ENCODE measurements at regions not wholly inside any gene's neighbourhood (a gene's known extent, or its start where the extent isn't known, plus 50 kb on each side); places are given as distances from the start of the nearest gene placed in this dataset.
"Not testable (repeated sequence)": the region's sequence is repeated elsewhere in the genome, so short reads cannot be mapped to it uniquely, and the experiment has no call there.

GRCh38 chr2:51969347-51969746 lies 937.4 kb upstream of the NRXN1 start:
- H3K27ac ChIP-seq = no peak overlapping the region
- DNase-seq (ENCODE audit: low read depth, low spot score) = no peak

- no peak for DNase-seq (ENCODE audit: low read depth, low spot score)
- no peak overlapping the region for H3K27ac ChIP-seq
Observed at GRCh38 chr2:51960841-51961335, 929.0 kb upstream of the NRXN1 start.

- H3K27ac ChIP-seq = no peak overlapping the region
- no peak for DNase-seq (ENCODE audit: low read depth, low spot score)
Observed at GRCh38 chr2:51960281-51960680, 928.3 kb upstream of the NRXN1 start.

GRCh38 chr2:51959696-51960095 lies 927.8 kb upstream of the NRXN1 start:
- no peak overlapping the region for H3K27ac ChIP-seq
- DNase-seq (ENCODE audit: low read depth, low spot score) = no peak

GRCh38 chr2:51953931-51954330 lies 922.0 kb upstream of the NRXN1 start:
- DNase-seq (ENCODE audit: low read depth, low spot score) = no peak
- H3K27ac ChIP-seq = no peak overlapping the region

GRCh38 chr2:51921076-51921475 lies 889.1 kb upstream of the NRXN1 start:
- no peak overlapping the region for H3K27ac ChIP-seq
- no peak for DNase-seq (ENCODE audit: low read depth, low spot score)

GRCh38 chr2:51920509-51920908 lies 888.6 kb upstream of the NRXN1 start:
- no peak for DNase-seq (ENCODE audit: low read depth, low spot score)
- no peak overlapping the region for H3K27ac ChIP-seq

- DNase-seq (ENCODE audit: low read depth, low spot score) = no peak
- no peak overlapping the region for H3K27ac ChIP-seq
Observed at GRCh38 chr2:51919395-51919794, 887.5 kb upstream of the NRXN1 start.

- no peak overlapping the region for H3K27ac ChIP-seq
- DNase-seq (ENCODE audit: low read depth, low spot score) = no peak
Observed at GRCh38 chr2:51918113-51918512, 886.2 kb upstream of the NRXN1 start.

- no peak overlapping the region for H3K27ac ChIP-seq
- DNase-seq (ENCODE audit: low read depth, low spot score) = no peak
Observed at GRCh38 chr2:51903728-51904127, 871.8 kb upstream of the NRXN1 start.

GRCh38 chr2:51899643-51900042 lies 867.7 kb upstream of the NRXN1 start:
- no peak overlapping the region for H3K27ac ChIP-seq
- DNase-seq (ENCODE audit: low read depth, low spot score) = no peak

- not testable (repeated sequence) for DNase-seq (ENCODE audit: low read depth, low spot score); H3K27ac ChIP-seq
Observed at GRCh38 chr2:51894584-51894983, 862.7 kb upstream of the NRXN1 start.

GRCh38 chr2:51888120-51888519 lies 856.2 kb upstream of the NRXN1 start:
- no peak for DNase-seq (ENCODE audit: low read depth, low spot score)
- no peak overlapping the region for H3K27ac ChIP-seq

- no peak overlapping the region for H3K27ac ChIP-seq
- no peak for DNase-seq (ENCODE audit: low read depth, low spot score)
Observed at GRCh38 chr2:51881673-51882072, 849.7 kb upstream of the NRXN1 start.

GRCh38 chr2:51880153-51880552 lies 848.2 kb upstream of the NRXN1 start:
- H3K27ac ChIP-seq = no peak overlapping the region
- no peak for DNase-seq (ENCODE audit: low read depth, low spot score)

GRCh38 chr2:51866361-51866760 lies 834.4 kb upstream of the NRXN1 start:
- H3K27ac ChIP-seq = no peak overlapping the region
- DNase-seq (ENCODE audit: low read depth, low spot score) = no peak

GRCh38 chr2:51859260-51859659 lies 827.3 kb upstream of the NRXN1 start:
- H3K27ac ChIP-seq = no peak overlapping the region
- no peak for DNase-seq (ENCODE audit: low read depth, low spot score)

GRCh38 chr2:51855683-51856082 lies 823.8 kb upstream of the NRXN1 start:
- no peak overlapping the region for H3K27ac ChIP-seq
- no peak for DNase-seq (ENCODE audit: low read depth, low spot score)

- H3K27ac ChIP-seq = no peak overlapping the region
- no peak for DNase-seq (ENCODE audit: low read depth, low spot score)
Observed at GRCh38 chr2:51846796-51847195, 814.9 kb upstream of the NRXN1 start.

- DNase-seq (ENCODE audit: low read depth, low spot score) = no peak
- no peak overlapping the region for H3K27ac ChIP-seq
Observed at GRCh38 chr2:51846018-51846417, 814.1 kb upstream of the NRXN1 start.

- H3K27ac ChIP-seq = no peak overlapping the region
- DNase-seq (ENCODE audit: low read depth, low spot score) = no peak
Observed at GRCh38 chr2:51844596-51844995, 812.7 kb upstream of the NRXN1 start.

GRCh38 chr2:51829477-51829876 lies 797.5 kb upstream of the NRXN1 start:
- no peak overlapping the region for H3K27ac ChIP-seq
- DNase-seq (ENCODE audit: low read depth, low spot score) = no peak

GRCh38 chr2:51825823-51826222 lies 793.9 kb upstream of the NRXN1 start:
- no peak overlapping the region for H3K27ac ChIP-seq
- DNase-seq (ENCODE audit: low read depth, low spot score) = no peak
